Liver (tissue), 3 donors: ENCODE measurements at regions not wholly inside any gene's neighbourhood (a gene's known extent, or its start where the extent isn't known, plus 50 kb on each side); places are given as distances from the start of the nearest gene placed in this dataset.

Source experiments
- ATF3 ChIP-seq: IDR thresholded peaks from 2 replicates; pipeline ENCODE4 v1.6.1; 2016; ENCODE audit warnings: antibody characterized with exemption
- TF ChIP-seq, protein P1 (sequence below): fragments of 150-350 bp; IDR thresholded peaks from 2 replicates; pipeline ENCODE4 v1.5.1; 2017; ENCODE audit warnings: improper control_type of control experiment, low read depth, low read length; ENCODE audit not compliant: missing input control
- donor health status: healthy.
- donor health status: healthy.

- TF ChIP-seq ATF3 = no peak
- TF ChIP-seq, protein P1, sequence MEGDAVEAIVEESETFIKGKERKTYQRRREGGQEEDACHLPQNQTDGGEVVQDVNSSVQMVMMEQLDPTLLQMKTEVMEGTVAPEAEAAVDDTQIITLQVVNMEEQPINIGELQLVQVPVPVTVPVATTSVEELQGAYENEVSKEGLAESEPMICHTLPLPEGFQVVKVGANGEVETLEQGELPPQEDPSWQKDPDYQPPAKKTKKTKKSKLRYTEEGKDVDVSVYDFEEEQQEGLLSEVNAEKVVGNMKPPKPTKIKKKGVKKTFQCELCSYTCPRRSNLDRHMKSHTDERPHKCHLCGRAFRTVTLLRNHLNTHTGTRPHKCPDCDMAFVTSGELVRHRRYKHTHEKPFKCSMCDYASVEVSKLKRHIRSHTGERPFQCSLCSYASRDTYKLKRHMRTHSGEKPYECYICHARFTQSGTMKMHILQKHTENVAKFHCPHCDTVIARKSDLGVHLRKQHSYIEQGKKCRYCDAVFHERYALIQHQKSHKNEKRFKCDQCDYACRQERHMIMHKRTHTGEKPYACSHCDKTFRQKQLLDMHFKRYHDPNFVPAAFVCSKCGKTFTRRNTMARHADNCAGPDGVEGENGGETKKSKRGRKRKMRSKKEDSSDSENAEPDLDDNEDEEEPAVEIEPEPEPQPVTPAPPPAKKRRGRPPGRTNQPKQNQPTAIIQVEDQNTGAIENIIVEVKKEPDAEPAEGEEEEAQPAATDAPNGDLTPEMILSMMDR = no peak
Observed at GRCh38 chr4:114302472-114302871, 296.1 kb upstream of the UGT8 start.
